ENCODE measurements at regions not wholly inside any gene's neighbourhood (a gene's known extent, or its start where the extent isn't known, plus 50 kb on each side); places are given as distances from the start of the nearest gene placed in this dataset.
A peak's percentile ranks its signal among the peaks of the same experiment; 100 is the strongest.

DNA sequence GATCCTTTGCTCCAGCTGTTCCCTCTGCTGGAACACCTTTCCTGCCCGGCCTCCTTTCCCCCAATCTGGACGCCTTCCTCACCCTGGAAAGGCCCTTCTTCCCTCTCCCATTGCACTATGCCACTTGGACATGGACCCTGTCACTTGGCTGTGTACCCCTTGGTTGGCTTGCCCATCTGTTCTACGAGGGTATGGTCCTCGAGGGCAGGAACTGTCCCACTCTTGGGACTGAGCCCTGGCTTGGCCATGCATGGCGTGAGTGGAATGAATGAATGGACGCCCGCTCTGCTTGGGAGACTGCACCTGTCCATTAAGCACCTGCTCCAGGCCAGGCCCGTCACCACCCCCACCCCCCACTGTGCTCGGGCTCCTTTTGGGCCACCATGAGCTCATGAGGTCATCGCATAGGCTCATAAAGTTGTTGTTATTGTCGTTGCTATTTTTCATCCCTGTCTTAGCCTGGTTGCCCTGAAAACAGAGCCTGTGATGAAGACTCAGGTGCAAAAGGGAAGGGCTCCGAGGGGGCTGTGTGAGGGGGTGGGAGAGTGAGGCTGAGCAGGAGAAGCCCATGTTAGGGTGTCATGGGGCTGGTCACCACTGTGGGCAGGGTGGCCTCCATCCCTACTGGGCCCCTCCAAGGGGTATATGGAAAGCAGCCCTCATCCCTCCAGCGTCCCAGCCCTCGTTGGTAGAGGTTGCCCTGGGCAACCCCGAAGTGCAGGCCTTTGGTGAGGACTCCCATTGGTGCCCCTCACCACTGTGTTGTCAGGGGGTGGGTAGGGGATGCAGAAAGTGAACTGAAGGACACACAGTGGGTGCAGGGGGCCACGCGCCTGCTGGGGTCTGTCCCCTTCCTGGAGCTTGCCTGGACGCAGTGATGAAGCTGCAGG is 57.2 kb upstream of the IER5L start:
- DNase-seq (ENCODE audit: low spot score in 2 of 2) (no peak), ATAC-seq (no peak)
- Mint-ChIP-seq H3K4me3 (peak overlapping the region; percentile 69), H3K4me1 (peaks cover 52% of the 10 kb centered on the region), H3K27ac (peak overlapping the region; percentile 74), H3K36me3 (no peaks in the 10 kb centered on the region), H3K9me3 (peaks cover 4% of the 10 kb centered on the region)

- Mint-ChIP-seq H3K27ac (no peak overlapping the region), H3K4me1 (peaks cover 55% of the 10 kb centered on the region), H3K36me3 (no peaks in the 10 kb centered on the region), H3K4me3 (no peak overlapping the region), H3K9me3 (peaks cover 4% of the 10 kb centered on the region)
- DNase-seq (ENCODE audit: low spot score in 2 of 2) (no peak), ATAC-seq (no peak)
These were observed 56.4 kb upstream of the IER5L start for GRCh38 chr9:129234491-129234890.

- H3K27ac Mint-ChIP-seq = no peak overlapping the region
- no peak overlapping the region for H3K4me3 Mint-ChIP-seq
- H3K9me3 Mint-ChIP-seq = peaks cover 4% of the 10 kb centered on the region
- H3K36me3 Mint-ChIP-seq = no peaks in the 10 kb centered on the region
- DNase-seq (ENCODE audit: low spot score in 2 of 2) (no peak), ATAC-seq (no peak)
- H3K4me1 Mint-ChIP-seq = peaks cover 51% of the 10 kb centered on the region
These were observed 55.0 kb upstream of the IER5L start for GRCh38 chr9:129232839-129233591.

GRCh38 chr9:129231759-129232158 is 53.7 kb upstream of the IER5L start:
- ATAC-seq (no peak), DNase-seq (ENCODE audit: low spot score in 2 of 2) (no peak)
- H3K4me3 Mint-ChIP-seq = no peak overlapping the region
- H3K36me3 Mint-ChIP-seq = no peaks in the 10 kb centered on the region
- H3K4me1 Mint-ChIP-seq = peaks cover 44% of the 10 kb centered on the region
- H3K9me3 Mint-ChIP-seq = peaks cover 4% of the 10 kb centered on the region
- H3K27ac Mint-ChIP-seq = no peak overlapping the region

GRCh38 chr9:129231022-129231739 is 53.1 kb upstream of the IER5L start:
- peaks cover 39% of the 10 kb centered on the region for H3K4me1 Mint-ChIP-seq
- DNase-seq (ENCODE audit: low spot score in 2 of 2) (no peak), ATAC-seq (no peak)
- H3K9me3 Mint-ChIP-seq = peaks cover 4% of the 10 kb centered on the region
- no peak overlapping the region for H3K27ac Mint-ChIP-seq
- H3K36me3 Mint-ChIP-seq = no peaks in the 10 kb centered on the region
- no peak overlapping the region for H3K4me3 Mint-ChIP-seq

DNA sequence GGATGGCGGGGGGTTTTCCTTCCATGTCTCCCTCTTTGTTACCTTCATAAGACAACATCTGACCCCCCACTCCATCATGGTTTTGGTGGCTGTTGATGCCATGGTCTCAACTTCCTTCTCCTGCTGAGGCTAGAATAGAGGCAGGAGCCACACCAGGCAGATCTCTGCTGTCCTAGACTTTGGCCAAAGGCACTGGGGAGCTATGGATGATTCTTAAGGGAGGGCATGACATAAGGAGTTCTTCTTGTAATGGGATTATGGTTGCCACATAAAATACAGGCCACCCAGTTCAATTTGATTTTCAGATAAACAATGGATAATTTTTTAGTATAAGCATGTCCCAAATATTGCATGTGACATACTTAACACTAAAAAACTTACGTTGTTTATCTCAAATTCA is 52.2 kb upstream of the IER5L start:
- Mint-ChIP-seq H3K4me1 (peaks cover 39% of the 10 kb centered on the region), H3K9me3 (peaks cover 4% of the 10 kb centered on the region), H3K27ac (no peak overlapping the region), H3K4me3 (no peak overlapping the region), H3K36me3 (no peaks in the 10 kb centered on the region)
- ATAC-seq = no peak
- no peak for DNase-seq (ENCODE audit: low spot score in 2 of 2)

All from stimulated activated effector memory CD8-positive, alpha-beta T cell treated with anti-CD3 and anti-CD28 coated beads, Interleukin-12 subunit alpha, Interleukin-12 subunit beta, amount 100 ng/mL, for 72 hours (primary cell).